ENCODE measurements at regions not wholly inside any gene's neighbourhood (a gene's known extent, or its start where the extent isn't known, plus 50 kb on each side); places are given as distances from the start of the nearest gene placed in this dataset.
"Not testable (repeated sequence)": the region's sequence is repeated elsewhere in the genome, so short reads cannot be mapped to it uniquely, and the experiment has no call there.

DNA sequence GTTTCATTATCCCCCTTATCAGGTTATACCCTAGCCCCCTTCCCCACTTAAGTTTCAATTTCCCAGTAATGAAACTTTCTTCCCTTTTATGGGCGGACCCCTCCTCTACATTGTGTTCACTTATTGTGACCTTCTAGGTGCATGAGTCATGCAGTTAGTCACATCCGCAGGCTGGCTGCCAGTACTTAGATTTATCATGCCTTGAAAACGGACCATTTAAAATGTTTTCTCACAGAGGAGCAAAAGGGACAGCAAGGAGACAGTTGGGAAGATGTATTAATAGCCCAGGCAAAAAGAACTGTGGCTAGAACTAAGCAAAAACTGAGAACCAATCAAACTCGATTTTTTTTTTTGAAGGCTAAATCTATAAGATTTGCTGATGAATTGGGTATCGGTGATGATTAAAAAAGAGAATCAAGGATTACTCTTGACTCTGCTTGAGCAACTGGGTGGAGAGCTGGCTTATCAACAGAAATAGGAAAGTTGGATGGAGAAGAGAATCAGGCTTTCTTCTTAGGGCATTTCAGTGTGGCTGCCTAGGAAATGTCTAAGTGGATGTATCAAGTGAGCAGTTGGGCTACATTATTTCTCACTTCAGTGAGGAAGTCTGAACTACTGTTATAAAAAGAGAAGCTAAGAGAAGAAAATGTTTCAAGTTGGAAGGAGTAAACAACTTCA is 615.0 kb downstream of the HINT1 start:
- no peak for DNase-seq

DNA sequence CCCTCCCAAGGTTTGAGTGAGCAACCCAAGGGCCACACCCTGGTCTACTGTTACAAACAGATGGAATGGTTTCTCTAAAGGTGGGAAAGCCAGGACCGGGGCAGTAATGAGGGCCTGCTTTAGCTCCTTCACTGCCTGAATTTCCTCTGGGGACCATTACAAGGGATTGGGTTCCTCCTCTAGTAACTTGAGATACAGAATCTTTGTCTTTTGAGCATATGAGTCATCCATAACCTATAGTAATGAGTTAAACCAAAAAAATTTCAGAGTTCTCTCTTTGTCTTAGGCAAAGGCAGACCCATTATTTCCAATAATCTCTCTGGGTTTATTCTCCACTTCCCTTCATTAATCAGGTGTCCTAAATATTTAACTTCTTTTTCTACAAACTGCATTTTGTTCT is 618.8 kb downstream of the HINT1 start:
- no peak for DNase-seq

DNA sequence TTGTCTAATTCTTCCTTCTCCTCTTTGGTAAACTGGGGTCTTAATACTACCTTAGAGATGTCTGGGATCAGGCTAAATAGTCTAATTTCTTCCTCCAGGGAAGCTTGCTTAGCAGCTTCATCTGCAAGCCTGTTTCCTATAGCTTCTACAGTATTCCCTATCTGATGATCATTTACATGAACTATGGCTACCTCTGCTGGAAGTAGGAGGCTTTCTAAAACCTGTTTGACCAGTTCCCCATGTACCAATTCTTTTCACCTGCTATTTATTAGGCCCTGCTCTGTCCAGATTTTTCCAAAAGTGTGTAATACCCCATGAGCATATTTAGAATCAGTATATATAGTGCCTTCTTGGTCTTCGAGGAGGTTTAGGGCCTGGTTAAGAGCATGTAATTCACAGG is 619.8 kb downstream of the HINT1 start:
- no peak for DNase-seq

DNA sequence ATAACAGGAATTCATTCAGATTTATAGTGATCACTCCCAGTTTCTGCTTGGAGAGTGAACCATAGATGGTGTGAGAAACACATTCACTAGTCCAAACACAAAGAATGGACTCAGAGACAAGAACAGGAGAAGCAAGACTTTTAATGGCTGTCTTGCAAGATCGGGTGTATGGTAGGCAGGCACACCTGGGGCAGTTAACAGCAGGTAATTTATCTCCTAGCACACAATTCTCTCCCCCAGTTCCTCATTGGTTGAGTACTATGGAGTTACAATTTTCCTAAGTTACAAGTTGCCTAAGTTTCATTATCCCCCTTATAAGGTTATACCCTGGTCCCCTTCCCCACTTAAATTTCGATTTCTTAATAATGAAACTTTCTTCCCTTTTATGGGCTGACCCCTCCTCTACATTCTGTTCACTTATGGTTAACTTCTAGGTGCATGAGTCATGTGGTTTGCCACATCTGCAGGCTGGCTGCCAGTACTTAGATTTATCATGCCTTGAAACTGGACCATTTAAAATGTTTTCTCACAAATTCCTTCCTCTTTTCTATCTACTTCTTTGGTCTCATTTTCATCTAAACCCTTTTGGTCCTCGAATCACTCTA is 623.3 kb downstream of the HINT1 start:
- no peak for DNase-seq

DNA sequence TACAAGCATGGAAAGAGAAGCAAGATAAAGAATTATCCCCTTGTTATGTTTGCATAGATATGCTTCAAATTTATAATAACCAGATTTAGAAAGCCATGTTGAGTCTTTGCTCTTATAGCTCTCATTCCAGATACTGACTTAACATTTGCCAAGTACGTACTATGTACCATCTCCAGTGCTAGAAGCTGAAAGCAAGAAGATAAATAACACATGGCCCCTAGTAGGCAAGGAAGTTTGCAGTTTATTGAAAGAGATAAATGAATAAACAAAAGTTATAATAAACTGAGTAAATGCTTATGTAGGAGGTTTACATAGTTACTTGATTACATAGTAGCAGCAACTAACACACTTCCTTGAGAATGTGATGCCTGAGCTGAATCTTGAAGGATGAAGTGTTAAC is 628.4 kb downstream of the HINT1 start:
- DNase-seq, result no peak

DNA sequence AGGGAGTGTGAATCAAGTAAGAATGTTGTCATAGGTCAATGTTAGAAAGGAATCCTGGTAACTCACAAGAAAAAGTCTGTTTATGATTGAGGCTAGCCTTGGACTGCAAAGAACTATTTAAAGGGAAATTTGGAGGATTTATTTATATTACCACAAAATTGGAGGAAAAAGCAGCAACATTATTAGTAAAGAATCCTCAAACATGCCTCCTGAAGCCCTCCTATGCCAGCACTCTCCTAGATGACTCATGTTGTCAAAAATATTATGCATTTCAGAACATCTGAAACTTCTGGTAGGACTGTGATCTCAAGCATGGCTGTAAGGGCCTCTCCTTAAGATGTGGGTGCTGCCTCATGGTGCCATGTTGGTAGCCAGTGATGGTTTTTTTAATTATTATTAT is 628.5 kb downstream of the CHSY3 start:
- DNase-seq, result no peak

DNA sequence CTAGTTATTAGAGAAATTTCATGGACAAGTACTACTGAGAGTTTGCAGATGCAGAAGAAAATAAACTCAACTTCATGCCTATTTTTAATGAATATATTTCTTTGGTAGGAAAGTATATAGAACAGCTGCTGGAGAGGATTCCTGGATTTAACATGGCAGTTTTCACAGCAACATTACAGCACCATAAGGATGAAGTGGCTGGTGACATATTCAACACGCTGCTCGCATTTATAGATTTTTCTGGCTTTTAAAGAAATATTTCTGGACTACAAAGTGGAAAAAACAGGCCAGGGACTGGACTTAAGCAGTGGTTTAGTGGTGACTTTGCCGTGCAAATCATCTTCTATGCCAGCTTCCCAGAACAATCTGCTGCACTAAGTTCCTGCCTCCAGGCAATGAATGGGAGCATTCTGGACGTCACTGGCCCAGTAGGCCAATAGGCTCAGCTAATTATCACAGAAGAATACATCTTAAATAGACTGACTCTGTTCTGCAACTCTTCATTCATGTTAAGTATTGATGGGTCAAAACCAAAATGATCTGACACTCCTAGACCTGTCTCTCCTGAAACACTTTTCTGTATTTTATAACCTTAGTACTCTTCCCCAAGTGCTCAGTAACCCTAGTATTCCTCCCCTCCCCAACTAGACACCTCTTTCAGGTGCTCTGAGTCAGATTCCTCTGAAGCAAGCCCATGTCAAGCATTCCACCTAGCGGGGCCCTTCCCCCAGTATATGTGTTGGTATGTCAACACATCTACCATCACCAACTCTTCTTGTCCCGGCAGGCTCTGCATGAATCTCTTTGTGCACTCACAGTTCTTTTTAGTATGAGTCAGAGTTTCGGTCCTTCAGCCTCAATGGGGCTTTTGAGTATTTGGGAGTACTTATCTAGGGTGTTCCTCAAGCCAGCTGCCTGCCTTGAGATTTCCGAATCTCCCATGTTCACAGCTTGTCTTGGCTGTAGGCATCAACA is 625.5 kb downstream of the CHSY3 start:
- no peak for DNase-seq

DNA sequence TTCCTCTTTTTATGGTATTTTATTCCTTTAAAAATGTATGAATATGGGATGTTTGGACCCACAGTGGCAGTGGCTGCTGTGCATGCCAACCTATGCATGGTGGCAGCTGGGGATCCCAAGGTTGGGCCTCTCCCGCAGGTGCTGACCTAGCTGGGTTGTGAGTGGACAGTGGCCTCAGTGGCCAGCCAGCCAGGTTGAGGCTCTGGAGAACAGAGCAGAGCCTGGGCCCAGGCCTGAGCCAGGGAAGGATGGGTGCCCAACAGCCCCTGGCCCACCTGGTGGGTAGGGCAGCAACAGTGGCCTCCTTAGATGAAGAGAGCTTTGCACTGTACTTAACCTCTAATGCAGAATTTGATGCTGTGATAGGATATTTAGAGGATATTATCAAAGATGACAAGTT is 624.8 kb downstream of the CHSY3 start:
- DNase-seq, result no peak

DNA sequence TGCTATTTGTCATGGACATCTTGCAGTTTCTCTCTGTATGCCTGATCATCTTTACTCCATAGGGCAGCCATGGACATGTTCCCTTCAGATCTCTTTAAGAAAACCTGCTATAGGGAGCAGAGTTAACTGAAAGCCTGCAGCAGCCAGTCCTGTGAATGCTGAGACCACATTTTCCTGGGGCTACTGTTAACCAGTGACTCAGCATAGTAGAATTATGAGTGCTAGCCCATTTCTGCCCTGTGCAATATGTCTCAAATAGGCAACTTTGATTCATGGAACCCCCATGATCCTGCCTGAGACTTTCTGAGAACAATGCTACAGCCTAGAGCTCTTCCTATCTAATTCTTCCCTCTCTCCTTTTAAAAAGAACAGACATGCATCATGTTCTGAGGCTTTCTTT is 624.2 kb downstream of the CHSY3 start:
- DNase-seq, result no peak

DNA sequence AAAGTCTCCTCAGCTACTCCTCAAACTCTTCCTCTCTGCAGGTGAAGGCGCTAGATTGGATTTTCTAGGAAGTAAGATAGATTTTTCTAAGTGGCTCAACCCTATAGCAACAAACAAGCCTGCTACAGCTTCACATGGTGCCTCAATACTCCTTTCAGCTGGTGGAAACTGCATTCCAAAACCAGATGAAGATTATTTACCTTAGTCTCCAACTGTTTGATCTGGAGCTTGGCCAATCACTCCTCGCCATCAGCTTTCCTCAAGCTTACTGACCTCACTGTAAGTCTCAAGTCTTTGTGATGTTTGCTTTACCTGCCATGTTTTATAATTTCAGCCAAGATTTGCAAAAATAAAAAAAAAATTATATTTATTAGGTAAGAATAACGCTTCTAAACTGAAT is 622.4 kb downstream of the CHSY3 start:
- DNase-seq, result no peak

DNA sequence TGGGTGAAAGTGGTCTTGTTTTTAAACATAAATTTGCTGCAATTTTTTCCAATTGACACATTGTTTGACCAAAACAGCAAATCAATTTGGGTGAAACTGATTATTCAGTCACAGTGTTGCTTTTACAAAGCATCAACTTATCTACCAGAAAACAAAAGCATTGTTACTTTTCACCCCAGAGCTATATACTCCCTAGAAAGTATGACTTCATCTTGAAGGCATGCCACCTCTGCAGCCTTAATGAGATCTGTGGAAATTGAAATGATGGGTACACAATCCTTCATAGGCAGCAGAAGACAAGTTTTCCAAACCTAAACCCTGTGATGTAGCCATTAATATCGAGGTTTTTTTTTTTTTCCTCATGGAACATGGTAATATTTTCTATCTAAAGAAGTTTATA is 615.9 kb downstream of the CHSY3 start:
- no peak for DNase-seq

DNA sequence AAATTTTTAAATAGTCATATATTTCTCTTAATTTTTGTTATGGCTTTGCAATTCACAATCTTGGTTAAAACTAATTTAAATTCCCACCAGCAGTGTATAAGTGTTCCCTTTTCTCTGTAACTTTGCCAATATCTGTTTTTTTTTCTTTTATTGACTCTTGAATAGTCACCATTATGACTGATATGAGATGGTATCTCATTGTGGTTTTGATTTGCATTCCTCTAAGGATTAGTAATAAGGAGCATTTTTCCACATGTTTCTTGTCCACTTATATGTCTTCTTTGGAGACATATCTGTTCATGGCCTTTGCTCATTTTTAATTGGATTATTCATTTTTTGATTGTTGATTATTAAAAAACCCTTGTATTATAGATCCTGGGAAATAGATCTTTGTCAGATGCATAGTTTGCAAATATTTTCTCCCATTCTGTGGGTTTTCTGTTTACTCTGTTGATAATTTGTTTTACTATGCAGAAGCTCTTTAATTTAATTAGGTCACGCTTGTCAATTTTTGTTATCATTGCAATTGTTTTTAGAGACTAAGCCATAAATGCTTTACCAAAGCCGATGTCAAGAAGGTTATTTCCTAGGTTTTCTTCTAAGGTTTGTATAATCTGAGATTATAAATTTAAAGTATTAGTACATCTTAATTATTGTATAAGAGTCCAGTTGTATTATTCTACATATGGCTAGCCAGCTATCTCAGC is 610.9 kb downstream of the CHSY3 start:
- DNase-seq, result no peak

DNA sequence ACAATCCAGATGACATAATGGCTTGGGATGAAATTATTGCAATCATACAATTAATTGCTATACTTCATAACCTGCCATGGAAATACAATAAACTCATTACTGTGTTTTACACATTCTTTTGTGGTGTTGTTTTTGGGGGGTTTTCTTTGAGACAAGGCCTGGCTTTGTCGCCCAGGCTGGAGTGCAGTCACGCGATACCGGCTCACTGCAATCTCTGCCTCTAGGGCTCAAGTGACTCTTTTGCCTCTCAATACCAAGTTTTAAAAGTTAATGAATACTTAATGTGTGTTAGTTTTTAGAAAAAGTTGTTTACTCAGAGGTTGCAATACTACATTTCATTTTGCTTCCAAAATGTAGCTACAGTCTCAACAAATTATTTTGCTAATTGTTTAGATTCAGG is 598.4 kb downstream of the CHSY3 start:
- DNase-seq, result no peak

DNA sequence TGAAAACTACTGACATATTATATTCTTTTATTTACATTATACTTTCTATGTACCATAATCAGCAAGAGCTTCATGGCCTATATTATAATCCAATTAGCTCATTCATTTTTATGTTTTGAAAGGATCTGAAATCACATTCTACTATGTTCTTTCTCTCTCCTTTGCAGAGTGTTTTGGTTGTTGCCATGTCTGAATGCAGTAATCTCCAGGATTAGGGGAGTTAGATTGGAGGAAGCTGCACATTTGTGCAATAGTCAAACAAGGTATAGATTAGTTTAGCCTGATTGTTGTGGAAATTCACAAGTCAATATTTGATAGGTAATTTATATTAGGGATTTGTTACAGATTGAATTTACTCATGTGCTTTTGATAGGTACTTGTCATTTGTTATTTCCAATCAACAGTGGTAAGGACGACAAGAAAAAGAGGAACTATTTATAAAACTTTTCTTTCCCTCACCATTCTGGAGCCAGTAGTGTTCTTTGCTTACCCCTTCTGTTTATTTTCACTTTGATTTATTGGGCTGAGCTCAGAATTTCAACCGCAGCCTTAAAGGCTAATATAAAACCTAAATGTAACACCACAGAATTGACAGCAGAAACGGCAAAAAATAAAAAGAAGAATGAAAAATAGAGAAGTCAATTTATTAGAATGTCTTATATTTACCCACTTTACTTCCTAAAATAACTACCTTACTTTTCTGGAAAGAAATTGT is 597.0 kb downstream of the CHSY3 start:
- no peak for DNase-seq

DNA sequence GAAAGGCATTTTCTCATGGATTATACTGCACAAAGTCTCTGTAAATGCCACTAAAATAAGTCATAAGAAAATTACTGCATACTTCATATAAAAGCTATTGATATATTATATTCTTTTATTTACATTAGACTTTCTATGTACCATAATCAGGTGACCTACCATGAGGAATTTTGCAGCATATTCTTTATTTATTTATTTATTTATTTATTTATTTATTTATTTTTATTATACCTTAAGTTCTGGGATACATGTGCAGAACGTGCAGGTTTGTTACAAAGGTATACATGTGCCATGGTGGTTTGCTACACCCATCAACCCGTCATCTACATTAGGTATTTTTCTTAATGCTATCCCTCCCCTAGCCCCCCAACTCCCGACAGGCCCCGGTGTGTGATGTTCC is 596.2 kb downstream of the CHSY3 start:
- DNase-seq, result not testable (repeated sequence)

DNA sequence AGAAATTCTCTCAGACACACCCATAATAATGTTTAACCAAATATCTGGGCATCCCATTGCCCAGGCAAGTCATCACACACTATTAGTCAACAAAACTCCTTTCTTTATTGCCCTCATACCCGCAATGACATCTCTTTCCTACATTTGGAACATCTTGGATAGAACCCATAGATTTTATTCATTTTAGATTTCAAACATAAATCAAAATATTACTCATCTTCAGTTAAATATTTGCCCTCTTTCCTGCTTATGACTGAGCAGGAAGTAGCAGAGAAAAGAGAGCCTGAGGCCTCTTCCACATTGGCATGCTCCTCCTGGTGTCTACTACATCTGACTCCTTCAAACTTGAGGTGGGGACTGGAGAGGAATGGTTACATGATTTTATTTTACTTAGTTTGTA is 592.0 kb downstream of the CHSY3 start:
- DNase-seq, result no peak

DNA sequence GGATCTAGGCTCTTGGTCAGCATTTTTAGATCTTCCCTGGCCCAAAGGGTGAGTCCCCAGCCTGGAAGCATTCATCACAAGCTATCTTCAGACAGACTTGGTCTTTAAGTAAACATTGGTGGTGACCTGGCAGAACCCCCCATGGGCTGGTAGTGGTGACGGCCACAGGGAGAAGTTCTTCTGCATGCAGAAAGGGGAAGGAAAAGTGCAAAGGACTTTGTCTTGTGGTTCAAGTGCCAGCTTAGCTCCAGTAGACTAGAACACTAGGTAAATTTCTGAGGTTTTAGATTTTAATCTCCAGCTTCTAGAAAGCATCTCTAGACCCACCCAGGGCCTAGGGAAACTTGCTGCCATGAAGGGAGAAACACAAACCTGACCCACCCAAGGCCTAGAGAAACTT is 584.0 kb downstream of the CHSY3 start:
- DNase-seq, result no peak

DNA sequence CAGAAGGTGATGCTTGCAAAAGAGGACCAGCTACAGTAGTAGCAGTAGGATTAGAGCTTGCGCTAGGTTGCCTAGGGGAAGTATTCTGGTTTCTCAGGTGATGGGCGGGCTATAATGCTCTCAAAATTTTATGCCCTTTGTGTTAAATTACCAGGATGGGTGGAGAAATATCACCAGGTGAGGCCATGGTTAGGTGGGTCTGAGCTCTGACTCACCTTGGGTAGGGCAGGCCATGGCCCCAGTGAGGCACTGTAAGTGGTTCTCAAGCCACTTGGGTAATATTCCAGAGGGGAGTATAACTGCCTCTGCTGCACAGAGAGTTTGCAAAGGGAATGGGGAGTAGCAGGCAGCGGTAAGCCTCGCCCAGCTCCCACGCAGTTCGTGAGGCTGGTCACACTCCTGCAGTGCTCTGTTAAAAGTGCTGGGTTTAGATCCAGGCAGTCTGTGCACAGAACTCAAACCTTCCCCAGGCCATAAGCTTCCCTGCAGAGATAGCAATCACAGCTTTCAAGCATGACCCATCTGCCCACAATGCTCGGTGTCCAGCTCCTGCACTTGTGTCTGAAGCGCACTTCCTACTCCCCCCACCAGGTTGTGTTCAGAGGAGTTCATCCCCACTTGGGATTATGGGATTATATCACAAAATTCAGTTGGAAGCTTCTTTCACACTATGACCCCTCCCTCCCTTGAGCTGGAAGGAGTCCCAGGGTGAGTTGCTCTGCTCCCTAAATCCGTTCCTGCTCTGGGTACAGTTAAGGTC is 575.0 kb downstream of the CHSY3 start:
- no peak for DNase-seq

DNA sequence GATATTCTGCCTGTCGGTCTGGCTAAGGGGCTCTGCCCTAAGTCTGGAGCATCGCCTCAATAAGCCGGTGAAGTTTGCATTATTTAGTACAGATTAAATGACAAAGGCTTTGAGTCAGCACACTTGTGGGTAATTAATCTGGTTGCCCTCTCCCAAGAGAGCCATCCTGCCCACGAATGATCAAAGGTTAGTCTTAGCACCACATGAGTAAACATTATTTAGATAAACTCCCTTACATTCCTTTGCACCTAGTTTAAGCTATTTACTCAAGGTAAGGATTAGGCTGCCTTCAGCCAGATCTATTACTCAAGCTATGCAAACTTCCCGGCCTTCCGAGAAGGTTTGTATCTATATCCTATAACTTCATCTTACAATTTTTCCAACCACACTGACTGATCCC is 572.1 kb downstream of the CHSY3 start:
- no peak for DNase-seq

DNA sequence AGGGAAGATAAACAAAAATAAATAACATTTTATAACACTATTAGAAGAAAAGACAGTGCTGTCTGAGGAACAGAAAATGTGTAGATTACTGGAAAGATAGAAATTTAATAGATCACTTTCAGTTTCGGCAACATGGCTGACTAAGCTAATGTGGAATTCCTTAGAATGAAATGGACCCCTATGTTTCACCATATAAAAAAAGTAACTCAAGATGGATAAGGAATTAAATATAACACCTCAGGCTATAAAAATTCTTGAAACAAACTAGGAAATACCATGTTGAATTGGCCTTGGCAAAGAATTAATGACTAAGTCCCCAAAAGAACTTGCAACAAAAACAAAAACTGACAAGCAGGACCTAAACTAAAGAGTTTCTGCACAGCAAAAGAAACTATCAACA is 558.3 kb downstream of the CHSY3 start:
- DNase-seq, result no peak

DNA sequence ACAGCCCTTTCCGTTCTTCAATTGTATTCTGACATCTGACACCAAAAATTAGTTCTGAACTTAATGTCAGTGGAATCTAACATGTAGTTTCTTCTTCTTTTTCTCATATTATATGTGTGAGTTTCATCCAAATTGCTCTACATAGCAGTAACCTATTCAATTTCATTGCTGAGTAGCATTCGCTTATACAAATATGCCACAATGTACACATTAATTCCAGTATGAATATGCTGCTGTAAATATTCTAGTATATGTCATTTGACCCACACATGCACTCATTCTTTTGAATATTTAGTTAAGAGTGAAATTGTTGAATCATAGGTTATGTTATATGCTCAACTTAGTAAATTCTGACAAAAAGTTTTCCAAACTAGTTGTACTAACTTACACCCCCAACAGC is 550.9 kb downstream of the CHSY3 start:
- DNase-seq, result no peak

DNA sequence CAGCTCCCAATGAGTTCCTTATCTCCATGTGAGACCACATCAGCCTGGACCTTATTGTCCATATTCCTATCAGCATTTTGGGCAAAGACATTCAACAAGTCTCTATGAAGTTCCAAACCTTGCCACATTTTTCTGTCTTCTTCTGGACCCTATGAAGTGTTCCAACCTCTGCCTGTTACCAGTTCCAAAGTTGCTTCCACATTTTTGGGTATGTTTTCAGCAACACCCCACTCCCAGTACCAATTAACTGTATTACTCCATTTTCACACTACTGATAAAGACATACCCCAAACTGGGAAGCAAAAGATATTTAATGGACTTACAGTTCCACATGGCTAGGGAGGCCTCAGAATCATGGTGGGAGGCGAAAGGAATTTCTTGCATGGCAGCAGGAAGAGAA is 548.5 kb downstream of the CHSY3 start:
- DNase-seq, result no peak
